ENCODE measurements at regions not wholly inside any gene's neighbourhood (a gene's known extent, or its start where the extent isn't known, plus 50 kb on each side); places are given as distances from the start of the nearest gene placed in this dataset.

DNA sequence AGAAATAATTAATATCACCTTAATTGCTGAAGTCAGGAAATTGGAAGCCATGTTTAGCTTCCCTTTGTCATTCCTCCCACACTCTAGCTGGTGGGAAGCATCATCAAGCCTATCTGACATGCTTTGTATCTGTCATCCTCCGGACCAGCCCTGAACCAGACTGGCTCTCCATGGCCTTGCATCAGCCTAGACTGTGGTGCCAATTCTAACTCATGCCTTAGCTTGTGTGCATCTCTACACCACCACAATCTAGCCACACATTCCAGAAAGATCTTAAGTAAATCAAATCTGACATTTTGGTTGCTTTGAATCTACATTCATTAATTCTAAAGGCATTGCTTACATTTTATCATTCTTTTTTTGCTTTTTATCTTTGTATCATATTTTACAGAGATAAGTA lies 196.4 kb upstream of the VSTM2A start:
- Histone ChIP-seq H3K9me3 (no peaks in the 10 kb centered on the region), H3K4me3 (no peak overlapping the region), H3K27me3 (ENCODE audit: low read depth) (no peaks in the 10 kb centered on the region), H3K4me1 (no peaks in the 10 kb centered on the region), H3K36me3 (no peaks in the 10 kb centered on the region), H3K27ac (no peak overlapping the region)
- intact Hi-C loops (cut with DNase I): no loop called here
- no peak for ATAC-seq
- DNase-seq: no peak
- TF ChIP-seq, protein P1, sequence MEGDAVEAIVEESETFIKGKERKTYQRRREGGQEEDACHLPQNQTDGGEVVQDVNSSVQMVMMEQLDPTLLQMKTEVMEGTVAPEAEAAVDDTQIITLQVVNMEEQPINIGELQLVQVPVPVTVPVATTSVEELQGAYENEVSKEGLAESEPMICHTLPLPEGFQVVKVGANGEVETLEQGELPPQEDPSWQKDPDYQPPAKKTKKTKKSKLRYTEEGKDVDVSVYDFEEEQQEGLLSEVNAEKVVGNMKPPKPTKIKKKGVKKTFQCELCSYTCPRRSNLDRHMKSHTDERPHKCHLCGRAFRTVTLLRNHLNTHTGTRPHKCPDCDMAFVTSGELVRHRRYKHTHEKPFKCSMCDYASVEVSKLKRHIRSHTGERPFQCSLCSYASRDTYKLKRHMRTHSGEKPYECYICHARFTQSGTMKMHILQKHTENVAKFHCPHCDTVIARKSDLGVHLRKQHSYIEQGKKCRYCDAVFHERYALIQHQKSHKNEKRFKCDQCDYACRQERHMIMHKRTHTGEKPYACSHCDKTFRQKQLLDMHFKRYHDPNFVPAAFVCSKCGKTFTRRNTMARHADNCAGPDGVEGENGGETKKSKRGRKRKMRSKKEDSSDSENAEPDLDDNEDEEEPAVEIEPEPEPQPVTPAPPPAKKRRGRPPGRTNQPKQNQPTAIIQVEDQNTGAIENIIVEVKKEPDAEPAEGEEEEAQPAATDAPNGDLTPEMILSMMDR (IDR thresholded peaks at IDR 0.05): no peak

DNA sequence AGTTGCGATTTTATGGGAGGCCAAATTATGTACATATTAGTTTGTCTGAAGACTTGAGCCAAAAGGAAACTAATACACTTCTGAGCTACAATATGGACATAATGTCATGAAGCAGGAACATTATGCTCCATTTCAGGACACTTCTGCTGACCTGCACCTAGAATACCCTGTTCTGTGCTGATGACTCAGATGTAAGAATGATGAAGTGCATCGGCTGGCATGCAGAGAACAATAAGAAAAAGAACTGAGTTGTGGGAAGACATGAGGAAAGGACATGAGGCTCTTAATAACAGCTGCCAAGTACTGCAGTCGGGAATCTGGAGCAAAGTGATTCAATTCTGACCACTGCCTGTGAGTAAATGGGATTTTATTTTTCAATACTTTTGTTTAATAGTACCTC lies 192.9 kb upstream of the VSTM2A start:
- Histone ChIP-seq H3K27me3 (ENCODE audit: low read depth) (no peaks in the 10 kb centered on the region), H3K36me3 (no peaks in the 10 kb centered on the region), H3K27ac (no peak overlapping the region), H3K9me3 (no peaks in the 10 kb centered on the region), H3K4me3 (no peak overlapping the region), H3K4me1 (no peaks in the 10 kb centered on the region)
- TF ChIP-seq, protein P1 (IDR thresholded peaks at IDR 0.05): no peak
- intact Hi-C loops (cut with DNase I): no loop called here
- DNase-seq (no peak), ATAC-seq (no peak)

DNA sequence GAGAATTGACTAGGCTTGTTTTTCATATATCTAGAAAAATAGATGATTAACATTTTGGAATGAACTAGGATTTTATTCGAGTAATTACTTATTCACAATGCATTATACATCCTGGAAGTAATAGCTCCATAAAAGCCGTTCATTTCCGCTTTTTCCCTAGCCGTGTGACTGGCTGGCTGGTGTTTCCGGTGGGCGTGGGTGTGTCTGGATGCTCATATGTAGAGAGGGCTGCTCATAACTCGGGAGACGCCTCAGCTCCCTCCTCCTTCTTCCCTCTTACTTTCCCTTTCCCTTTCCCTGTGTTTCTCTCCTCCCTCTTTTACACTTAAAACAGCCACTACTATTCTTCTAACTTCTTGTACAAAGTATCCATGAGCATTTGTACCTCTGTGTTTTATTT lies 187.7 kb upstream of the VSTM2A start:
- Histone ChIP-seq H3K4me1 (no peaks in the 10 kb centered on the region), H3K27ac (no peak overlapping the region), H3K9me3 (no peaks in the 10 kb centered on the region), H3K27me3 (ENCODE audit: low read depth) (no peaks in the 10 kb centered on the region), H3K36me3 (no peaks in the 10 kb centered on the region), H3K4me3 (no peak overlapping the region)
- intact Hi-C loops (cut with DNase I): no loop called here
- ATAC-seq (no peak), DNase-seq (no peak)
- TF ChIP-seq, protein P1 (IDR thresholded peaks at IDR 0.05): no peak

DNA sequence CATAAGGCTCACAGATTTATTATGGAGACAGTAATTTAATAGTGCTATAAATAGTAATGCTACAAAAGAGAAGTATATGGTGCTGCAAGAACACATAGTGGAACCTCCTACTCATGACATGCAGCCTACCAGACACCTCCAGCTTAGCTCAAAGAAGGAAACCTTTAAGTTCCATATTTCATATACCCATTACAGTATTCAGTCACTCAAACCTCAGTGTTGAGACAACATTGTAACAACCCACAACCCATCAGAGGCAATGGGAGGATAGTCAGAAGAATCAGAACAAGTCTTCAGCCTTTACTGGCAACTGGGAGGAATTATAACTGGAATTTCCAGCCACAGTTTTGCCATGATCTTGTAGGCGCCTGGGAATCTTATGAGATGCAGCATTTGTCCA lies 186.3 kb upstream of the VSTM2A start:
- DNase-seq: no peak
- Histone ChIP-seq H3K4me1 (no peaks in the 10 kb centered on the region), H3K27me3 (ENCODE audit: low read depth) (no peaks in the 10 kb centered on the region), H3K36me3 (no peaks in the 10 kb centered on the region), H3K27ac (no peak overlapping the region), H3K9me3 (no peaks in the 10 kb centered on the region), H3K4me3 (no peak overlapping the region)
- TF ChIP-seq, protein P1 (IDR thresholded peaks at IDR 0.05): no peak
- ATAC-seq: no peak
- intact Hi-C loops (cut with DNase I): no loop called here

DNA sequence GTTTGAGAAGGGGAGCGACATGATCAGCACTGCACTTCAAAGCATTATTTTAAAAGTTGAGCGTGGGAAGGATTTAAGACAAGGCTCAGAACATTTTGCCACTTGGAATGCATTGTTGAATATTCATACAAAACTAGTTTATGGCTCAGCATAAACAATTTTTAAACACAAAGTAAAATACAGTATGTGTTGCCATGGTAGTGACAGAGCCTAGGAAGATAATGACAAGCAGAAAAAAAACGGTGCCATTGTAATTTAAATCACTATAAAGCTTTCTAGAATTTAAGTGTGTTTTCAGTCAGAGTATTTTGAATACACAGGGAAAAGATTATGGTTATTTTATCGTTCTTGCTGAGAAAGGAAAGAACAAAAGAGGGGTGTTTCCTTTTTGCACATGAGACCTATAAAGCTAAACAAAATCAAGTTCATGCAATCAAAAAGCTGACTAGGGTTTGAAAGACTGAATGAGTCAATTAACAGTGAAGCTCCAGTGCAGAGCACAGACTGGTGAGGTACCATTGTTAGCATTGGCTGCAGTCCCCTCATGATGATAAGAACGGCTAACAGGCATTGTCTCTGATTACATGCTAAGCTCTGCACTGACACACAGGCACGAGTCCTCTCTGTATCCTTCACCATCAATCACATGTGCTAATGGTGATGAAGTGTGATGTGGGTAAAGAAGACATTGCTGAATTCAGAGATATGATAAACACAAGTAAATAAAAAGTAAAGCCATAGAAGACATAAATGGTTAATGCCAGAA lies 181.9 kb upstream of the VSTM2A start:
- TF ChIP-seq, protein P1 (IDR thresholded peaks at IDR 0.05): no peak
- no peak overlapping the region for H3K4me3 ChIP-seq

More for the DNA sequence above, 181.9 kb upstream of the VSTM2A start:
- ATAC-seq: no peak
- no peak overlapping the region for H3K27ac ChIP-seq
- no peaks in the 10 kb centered on the region for H3K36me3 ChIP-seq
- no peaks in the 10 kb centered on the region for H3K9me3 ChIP-seq
- H3K27me3 ChIP-seq (ENCODE audit: low read depth): no peaks in the 10 kb centered on the region
- no peaks in the 10 kb centered on the region for H3K4me1 ChIP-seq
- intact Hi-C loops (cut with DNase I): no loop called here
- DNase-seq: no peak
